ENCODE measurements at regions not wholly inside any gene's neighbourhood (a gene's known extent, or its start where the extent isn't known, plus 50 kb on each side); places are given as distances from the start of the nearest gene placed in this dataset.

DNA sequence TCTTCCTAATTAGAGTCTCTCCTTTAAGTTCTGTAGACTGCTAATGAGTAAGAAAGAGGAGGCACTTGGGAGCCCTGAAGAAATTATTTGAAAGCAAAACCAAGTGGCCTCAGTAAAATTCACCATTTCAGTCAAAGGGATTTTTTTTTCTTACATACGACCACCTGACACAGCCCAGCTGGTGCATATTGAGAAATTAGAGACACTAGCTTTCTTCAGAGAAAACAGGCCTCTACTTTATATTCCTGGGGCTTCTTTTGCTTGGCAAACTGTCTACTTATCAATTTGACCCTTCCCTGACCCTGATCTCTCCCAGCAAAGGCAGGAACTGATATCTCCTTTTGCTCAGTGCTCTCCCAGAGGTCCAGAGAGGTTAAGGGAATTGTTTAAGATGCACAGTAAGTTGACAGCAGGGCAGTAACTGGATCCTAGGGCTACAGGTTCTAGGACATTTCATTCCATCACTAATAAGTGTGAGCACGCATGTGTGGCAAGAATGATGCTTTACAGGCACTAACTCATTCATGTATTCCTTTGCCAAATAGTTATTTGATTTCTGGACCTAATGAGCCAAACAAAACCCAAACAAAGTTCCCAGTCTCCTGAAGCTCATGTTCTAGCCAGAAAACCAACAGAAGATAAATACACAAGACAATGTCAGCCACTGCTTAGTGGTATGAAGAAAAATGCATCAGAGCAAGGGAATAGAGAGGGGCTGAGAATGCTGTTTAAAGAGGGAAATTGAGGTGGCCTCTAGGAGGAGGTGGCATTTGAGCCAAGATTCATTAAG, 467.6 kb downstream of the SOX6 start:
- Histone ChIP-seq H3K36me3 (ENCODE audit: insufficient read depth) (no peaks in the 10 kb centered on the region), H3K4me1 (ENCODE audit: insufficient read depth) (no peaks in the 10 kb centered on the region), H3K9me2 (ENCODE audit: insufficient read depth) (no peaks in the 10 kb centered on the region), H3K4me3 (no peak overlapping the region), H3K79me2 (replicated peaks; ENCODE audit: insufficient read depth) (no peaks in the 10 kb centered on the region), H3K27ac (ENCODE audit: low read depth) (no peak overlapping the region), H3K27me3 (ENCODE audit: insufficient read depth) (no peaks in the 10 kb centered on the region), H2AFZ (no peak overlapping the region), H4K20me1 (replicated peaks; ENCODE audit: insufficient read depth) (no peaks in the 10 kb centered on the region), H3F3A (replicated peaks; ENCODE audit: low read depth) (no peaks in the 10 kb centered on the region), H3K4me2 (no peak overlapping the region)
- DNase-seq (ENCODE audit: low spot score) (no peak), ATAC-seq (no peak)
- Mint-ChIP-seq H3K4me1 (no peaks in the 10 kb centered on the region), H3K9me3 (no peaks in the 10 kb centered on the region), H3K4me3 (no peak overlapping the region), H3K36me3 (ENCODE audit: low read depth) (no peaks in the 10 kb centered on the region), H3K27ac (no peak overlapping the region), H3K27me3 (ENCODE audit: insufficient read depth, low read depth, poor library complexity) (no peaks in the 10 kb centered on the region)
- no peak for TF ChIP-seq NANOG (IDR thresholded peaks at IDR 0.05; ENCODE audit: borderline replicate concordance)
- TF ChIP-seq, protein P1, sequence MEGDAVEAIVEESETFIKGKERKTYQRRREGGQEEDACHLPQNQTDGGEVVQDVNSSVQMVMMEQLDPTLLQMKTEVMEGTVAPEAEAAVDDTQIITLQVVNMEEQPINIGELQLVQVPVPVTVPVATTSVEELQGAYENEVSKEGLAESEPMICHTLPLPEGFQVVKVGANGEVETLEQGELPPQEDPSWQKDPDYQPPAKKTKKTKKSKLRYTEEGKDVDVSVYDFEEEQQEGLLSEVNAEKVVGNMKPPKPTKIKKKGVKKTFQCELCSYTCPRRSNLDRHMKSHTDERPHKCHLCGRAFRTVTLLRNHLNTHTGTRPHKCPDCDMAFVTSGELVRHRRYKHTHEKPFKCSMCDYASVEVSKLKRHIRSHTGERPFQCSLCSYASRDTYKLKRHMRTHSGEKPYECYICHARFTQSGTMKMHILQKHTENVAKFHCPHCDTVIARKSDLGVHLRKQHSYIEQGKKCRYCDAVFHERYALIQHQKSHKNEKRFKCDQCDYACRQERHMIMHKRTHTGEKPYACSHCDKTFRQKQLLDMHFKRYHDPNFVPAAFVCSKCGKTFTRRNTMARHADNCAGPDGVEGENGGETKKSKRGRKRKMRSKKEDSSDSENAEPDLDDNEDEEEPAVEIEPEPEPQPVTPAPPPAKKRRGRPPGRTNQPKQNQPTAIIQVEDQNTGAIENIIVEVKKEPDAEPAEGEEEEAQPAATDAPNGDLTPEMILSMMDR (conservative IDR thresholded peaks at IDR 0.05; ENCODE audit: low read depth in 2 of 2): no peak
- TF ChIP-seq POLR2AphosphoS5 (IDR thresholded peaks at IDR 0.05; ENCODE audit: low read depth): no peak
- no peak for TF ChIP-seq CREB1 (CRISPR knock-in tag; IDR thresholded peaks at IDR 0.05; ENCODE audit: low read depth)
- no peak for TF ChIP-seq ZNF462 (CRISPR knock-in tag; IDR thresholded peaks at IDR 0.05)
- TF ChIP-seq ZNF114 (CRISPR knock-in tag; IDR thresholded peaks at IDR 0.05): no peak
- TF ChIP-seq ETS1 (IDR thresholded peaks at IDR 0.05): no peak
